ENCODE measurements at regions not wholly inside any gene's neighbourhood (a gene's known extent, or its start where the extent isn't known, plus 50 kb on each side); places are given as distances from the start of the nearest gene placed in this dataset.
A peak's percentile ranks its signal among the peaks of the same experiment; 100 is the strongest.

- intact Hi-C loops (cut with DNase I) = no loop called here
These were observed 321.1 kb downstream of the SOX9 start for GRCh38 chr17:72441909-72442308.

GRCh38 chr17:72444517-72445054 lies 323.8 kb downstream of the SOX9 start:
- Histone ChIP-seq H3K27ac (no peak overlapping the region), H3K4me1 (no peaks in the 10 kb centered on the region), H3K36me3 (no peaks in the 10 kb centered on the region), H3K4me3 (no peak overlapping the region), H3K9me3 (no peaks in the 10 kb centered on the region), H3K27me3 (ENCODE audit: low read depth) (no peaks in the 10 kb centered on the region)
- DNase-seq = no peak
- TF ChIP-seq, protein P1, sequence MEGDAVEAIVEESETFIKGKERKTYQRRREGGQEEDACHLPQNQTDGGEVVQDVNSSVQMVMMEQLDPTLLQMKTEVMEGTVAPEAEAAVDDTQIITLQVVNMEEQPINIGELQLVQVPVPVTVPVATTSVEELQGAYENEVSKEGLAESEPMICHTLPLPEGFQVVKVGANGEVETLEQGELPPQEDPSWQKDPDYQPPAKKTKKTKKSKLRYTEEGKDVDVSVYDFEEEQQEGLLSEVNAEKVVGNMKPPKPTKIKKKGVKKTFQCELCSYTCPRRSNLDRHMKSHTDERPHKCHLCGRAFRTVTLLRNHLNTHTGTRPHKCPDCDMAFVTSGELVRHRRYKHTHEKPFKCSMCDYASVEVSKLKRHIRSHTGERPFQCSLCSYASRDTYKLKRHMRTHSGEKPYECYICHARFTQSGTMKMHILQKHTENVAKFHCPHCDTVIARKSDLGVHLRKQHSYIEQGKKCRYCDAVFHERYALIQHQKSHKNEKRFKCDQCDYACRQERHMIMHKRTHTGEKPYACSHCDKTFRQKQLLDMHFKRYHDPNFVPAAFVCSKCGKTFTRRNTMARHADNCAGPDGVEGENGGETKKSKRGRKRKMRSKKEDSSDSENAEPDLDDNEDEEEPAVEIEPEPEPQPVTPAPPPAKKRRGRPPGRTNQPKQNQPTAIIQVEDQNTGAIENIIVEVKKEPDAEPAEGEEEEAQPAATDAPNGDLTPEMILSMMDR (IDR thresholded peaks at IDR 0.05) = no peak
- no peak for ATAC-seq
- intact Hi-C loops (cut with DNase I) = no loop called here

More at GRCh38 chr17:72441909-72442308, 321.1 kb downstream of the SOX9 start:
- Histone ChIP-seq H3K4me1 (no peaks in the 10 kb centered on the region), H3K27ac (no peak overlapping the region), H3K27me3 (ENCODE audit: low read depth) (no peaks in the 10 kb centered on the region), H3K4me3 (no peak overlapping the region), H3K36me3 (no peaks in the 10 kb centered on the region), H3K9me3 (no peaks in the 10 kb centered on the region)
- DNase-seq (no peak), ATAC-seq (no peak)
- TF ChIP-seq, protein P1 (IDR thresholded peaks at IDR 0.05) = no peak

- Histone ChIP-seq H3K4me3 (no peak overlapping the region), H3K4me1 (no peaks in the 10 kb centered on the region), H3K36me3 (no peaks in the 10 kb centered on the region), H3K9me3 (no peaks in the 10 kb centered on the region), H3K27me3 (ENCODE audit: low read depth) (no peaks in the 10 kb centered on the region), H3K27ac (no peak overlapping the region)
- intact Hi-C loops (cut with DNase I) = no loop called here
- DNase-seq = no peak
- peak in 1 of 2 donors; percentile 29 for ATAC-seq
- TF ChIP-seq, protein P1 (IDR thresholded peaks at IDR 0.05) = no peak
These were observed 324.5 kb downstream of the SOX9 start for GRCh38 chr17:72445055-72445991.

DNA sequence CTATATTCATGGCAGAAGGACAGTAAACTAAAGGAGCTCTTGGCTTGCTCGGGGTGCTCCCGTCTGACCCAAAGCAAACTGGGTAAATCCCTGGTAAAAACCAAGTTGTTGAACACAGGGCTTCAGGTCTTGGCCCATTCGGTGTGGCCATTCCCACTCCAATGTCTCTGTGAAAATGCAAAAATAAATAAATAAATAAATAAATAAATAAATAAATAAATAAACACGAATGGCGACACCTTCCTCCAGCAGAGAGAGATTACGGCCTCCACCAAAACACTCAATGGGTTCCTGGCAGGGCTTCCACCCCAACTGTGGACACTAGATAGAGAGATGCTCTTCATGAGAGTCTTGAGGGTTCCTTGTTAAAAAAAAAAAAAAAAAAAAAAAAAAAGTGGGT lies 325.3 kb downstream of the SOX9 start:
- Histone ChIP-seq H3K27ac (no peak overlapping the region), H3K36me3 (no peaks in the 10 kb centered on the region)
- intact Hi-C loops (cut with DNase I) = no loop called here

GRCh38 chr17:72446525-72447250 lies 325.9 kb downstream of the SOX9 start:
- Histone ChIP-seq H3K27ac (no peak overlapping the region), H3K36me3 (no peaks in the 10 kb centered on the region), H3K4me1 (no peaks in the 10 kb centered on the region), H3K4me3 (no peak overlapping the region), H3K9me3 (no peaks in the 10 kb centered on the region), H3K27me3 (ENCODE audit: low read depth) (no peaks in the 10 kb centered on the region)
- ATAC-seq (no peak), DNase-seq (no peak)
- TF ChIP-seq, protein P1 (IDR thresholded peaks at IDR 0.05) = no peak
- intact Hi-C loops (cut with DNase I) = no loop called here

More for the DNA sequence above, 325.3 kb downstream of the SOX9 start:
- no peak overlapping the region for H3K4me3 ChIP-seq
- TF ChIP-seq, protein P1 (IDR thresholded peaks at IDR 0.05) = no peak
- no peaks in the 10 kb centered on the region for H3K27me3 ChIP-seq (ENCODE audit: low read depth)
- H3K9me3 ChIP-seq = no peaks in the 10 kb centered on the region
- DNase-seq (no peak), ATAC-seq (no peak)
- H3K4me1 ChIP-seq = no peaks in the 10 kb centered on the region
